ENCODE measurements at regions not wholly inside any gene's neighbourhood (a gene's known extent, or its start where the extent isn't known, plus 50 kb on each side); places are given as distances from the start of the nearest gene placed in this dataset.
"Not testable (repeated sequence)": the region's sequence is repeated elsewhere in the genome, so short reads cannot be mapped to it uniquely, and the experiment has no call there.

DNA sequence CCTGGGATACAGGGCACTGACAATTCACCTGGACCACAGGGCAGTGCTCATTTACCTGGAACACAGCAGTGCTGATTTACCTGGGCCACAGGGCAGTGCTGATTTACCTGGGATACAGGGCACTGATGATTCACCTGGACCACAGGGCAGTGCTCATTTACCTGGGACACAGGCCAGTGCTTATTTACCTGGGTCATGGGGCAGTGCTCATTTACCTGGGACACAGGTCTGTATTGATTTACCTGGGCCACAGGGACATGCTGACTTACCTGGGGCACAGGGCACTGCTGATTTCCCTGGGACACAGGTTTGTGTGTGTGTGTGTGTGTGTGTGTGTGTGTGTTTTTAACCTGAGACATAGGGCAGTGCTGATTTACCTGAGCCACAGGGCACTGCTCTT lies 261.7 kb downstream of the MATN1 start:
- DNase-seq (ENCODE audit: low read depth in 1 of 2, low spot score in 1 of 2) (no peak), ATAC-seq (no peak), FAIRE-seq (no peak)
- Histone ChIP-seq H3K27ac (no peak overlapping the region), H3K4me3 (no peak overlapping the region), H3K4me2 (no peak overlapping the region), H3K9me3 (no peaks in the 10 kb centered on the region), H3K4me1 (no peaks in the 10 kb centered on the region)
- TF ChIP-seq CTCF (IDR thresholded peaks at IDR 0.05) (no peak), TP53 (CRISPR knock-in tag; IDR thresholded peaks at IDR 0.05) (no peak), PBX3 (IDR thresholded peaks at IDR 0.05) (no peak), HMGXB4 (CRISPR knock-in tag; IDR thresholded peaks at IDR 0.05; ENCODE audit: borderline replicate concordance) (no peak), JUN (IDR thresholded peaks at IDR 0.05) (no peak), NR3C1 (IDR thresholded peaks at IDR 0.05) (no peak)
- TF ChIP-seq, protein P1, sequence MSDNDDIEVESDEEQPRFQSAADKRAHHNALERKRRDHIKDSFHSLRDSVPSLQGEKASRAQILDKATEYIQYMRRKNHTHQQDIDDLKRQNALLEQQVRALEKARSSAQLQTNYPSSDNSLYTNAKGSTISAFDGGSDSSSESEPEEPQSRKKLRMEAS (IDR thresholded peaks at IDR 0.05): no peak
- ChIA-PET POLR2A (no interaction called here), CTCF (interaction anchor here (1.5 kb wide), 1 partner anchor 8 kb away, joined by 3 read pairs; no protein-coding TSS in a partner anchor)

- no peak for FAIRE-seq
- H3K4me3 ChIP-seq: no peak overlapping the region
- H3K27ac ChIP-seq: no peak overlapping the region
- no peak for DNase-seq (ENCODE audit: low read depth in 1 of 2, low spot score in 1 of 2)
- ATAC-seq: no peak
- WGBS (ENCODE audit: missing lambda C conversion rate): 17% methylated on average over 1 of the region's 1 CpG
- ChIA-PET POLR2A (no interaction called here), CTCF (interaction anchor here (1.5 kb wide), 1 partner anchor 9 kb away, joined by 3 read pairs; no protein-coding TSS in a partner anchor)
- H3K9me3 ChIP-seq: no peaks in the 10 kb centered on the region
- H3K4me2 ChIP-seq: no peak overlapping the region
- TF ChIP-seq TP53 (CRISPR knock-in tag; IDR thresholded peaks at IDR 0.05): no peak
- no peak for TF ChIP-seq MAFK (IDR thresholded peaks at IDR 0.05; ENCODE audit: partially characterized antibody)
- no peak for TF ChIP-seq NFE2L2 (conservative IDR thresholded peaks at IDR 0.05; ENCODE audit: low read length)
- TF ChIP-seq POLR2AphosphoS2 (conservative IDR thresholded peaks at IDR 0.05; ENCODE audit: low read length): no peak
- no peak for TF ChIP-seq KDM5A (IDR thresholded peaks at IDR 0.05)
- no peak for TF ChIP-seq HEYL (CRISPR knock-in tag; IDR thresholded peaks at IDR 0.05)
- TF ChIP-seq POLR2A (IDR thresholded peaks at IDR 0.05; ENCODE audit: low read length): no peak
- TF ChIP-seq KDM1A (IDR thresholded peaks at IDR 0.05; ENCODE audit: low read depth): no peak
- TF ChIP-seq CHD2 (IDR thresholded peaks at IDR 0.05; ENCODE audit: low read length, partially characterized antibody): no peak
- TF ChIP-seq TFCP2L1 (CRISPR knock-in tag; IDR thresholded peaks at IDR 0.05): no peak
- TF ChIP-seq SREBF2 (IDR thresholded peaks at IDR 0.05): no peak
- no peak for TF ChIP-seq CTCF (IDR thresholded peaks at IDR 0.05)
- TF ChIP-seq ZNF302 (CRISPR knock-in tag; IDR thresholded peaks at IDR 0.05): no peak
- no peak for TF ChIP-seq ATOH8 (CRISPR knock-in tag; IDR thresholded peaks at IDR 0.05; ENCODE audit: low read depth)
- TF ChIP-seq SMC3 (IDR thresholded peaks at IDR 0.05): no peak
- TF ChIP-seq HDAC2 (IDR thresholded peaks at IDR 0.05): no peak
- H3K4me1 ChIP-seq: no peaks in the 10 kb centered on the region
Observed at GRCh38 chr1:30460661-30461060, 262.7 kb downstream of the MATN1 start.

- H3K4me3 ChIP-seq; H3K4me1 ChIP-seq; ATAC-seq; POLR2A ChIA-PET; FAIRE-seq; H3K4me2 ChIP-seq; CTCF ChIA-PET; H3K9me3 ChIP-seq; DNase-seq (ENCODE audit: low read depth in 1 of 2, low spot score in 1 of 2); H3K27ac ChIP-seq: not testable (repeated sequence)
- 47% methylated on average over 9 of the region's 13 CpGs for WGBS (ENCODE audit: missing lambda C conversion rate)
Observed at GRCh38 chr1:30458730-30459485, 264.5 kb downstream of the MATN1 start.
